ENCODE measurements at regions not wholly inside any gene's neighbourhood (a gene's known extent, or its start where the extent isn't known, plus 50 kb on each side); places are given as distances from the start of the nearest gene placed in this dataset.

- no peak for TF ChIP-seq POLR2A (IDR thresholded peaks at IDR 0.05; ENCODE audit: extremely low read depth, insufficient read length)
- no peak for TF ChIP-seq CTCF (IDR thresholded peaks at IDR 0.05; ENCODE audit: low read depth, low read length)
- TF ChIP-seq MAX (IDR thresholded peaks at IDR 0.05; ENCODE audit: low read depth, low read length) = no peak
These were observed 66.6 kb downstream of the BTG1 start for GRCh38 chr12:92079054-92079385.
